Thyroid gland (tissue), 4 donors: ENCODE measurements at regions not wholly inside any gene's neighbourhood (a gene's known extent, or its start where the extent isn't known, plus 50 kb on each side); places are given as distances from the start of the nearest gene placed in this dataset.

Source experiments
- DNase-seq, 2 donors: peaks; one replicate each; pipeline ENCODE4 v3.0.0-alpha.2; 2019
- H3K27ac ChIP-seq, 3 donors: fragments of 200-600 bp; sonication (generic); 1 replicate in 2 of 3; 2 replicates in 1 of 3; pipeline ENCODE4 v1.5.1; 2016 to 2019; ENCODE audit warnings: mild to moderate bottlenecking in 1 of 3, moderate library complexity in 1 of 3
- H3K27me3 ChIP-seq: fragments of 200-600 bp; sonication (generic); one replicate; pipeline ENCODE4 v1.5.1; 2019
- H3K36me3 ChIP-seq, 2 donors: fragments of 200-600 bp; sonication (generic); one replicate each; pipeline ENCODE4 v1.5.1; 2016 to 2019
- H3K4me1 ChIP-seq, 2 donors: fragments of 200-600 bp; sonication (generic); one replicate each; pipeline ENCODE4 v1.5.1; 2017 to 2019
- H3K4me3 ChIP-seq, 3 donors: fragments of 200-600 bp; sonication (generic); replicated peaks in 1 of 3; 1 replicate in 2 of 3; 2 replicates in 1 of 3; pipeline ENCODE4 v1.5.1; 2016; ENCODE audit warnings: mild to moderate bottlenecking in 1 of 3
- H3K9me3 ChIP-seq: fragments of 200-600 bp; sonication (generic); one replicate; pipeline ENCODE4 v1.5.1; 2017
- CTCF ChIP-seq, 6 experiments: fragments of 200-600 bp in 3 of 6; fragments of 450-650 bp in 3 of 6; sonication (generic) in 3 of 6; IDR thresholded peaks; one replicate each; pipeline ENCODE4 v1.5.1; 2016 to 2019; ENCODE audit warnings: antibody characterized with exemption in 6 of 6, mild to moderate bottlenecking in 2 of 6, inconsistent platforms in 1 of 6, moderate library complexity in 1 of 6
- POLR2A ChIP-seq, 2 donors: fragments of 450-650 bp; IDR thresholded peaks; one replicate each; pipeline ENCODE4 v1.6.1; 2017; ENCODE audit warnings: antibody characterized with exemption in 2 of 2, mild to moderate bottlenecking in 2 of 2, moderate library complexity in 1 of 2
- WGBS, 2 donors: methylation state at CpG; one replicate each; pipeline ENCODE4 v1.1.5; 2017; 5-methylcytosine and 5-hydroxymethylcytosine counted together
- intact Hi-C: fragments of 100-400 bp; cut with DNase I; formaldehyde crosslinking; loops from one replicate; pipeline ENCODE4 v1.15.1; 2023

- TF ChIP-seq CTCF (IDR thresholded peaks at IDR 0.05) (no peak), POLR2A (IDR thresholded peaks at IDR 0.05) (no peak)
- no peaks in the 10 kb centered on the region for H3K36me3 ChIP-seq
- 88 to 96% methylated on average over 1 of the region's 1 CpG for WGBS, 2 donors
- H3K27ac ChIP-seq, result no peak overlapping the region
- H3K4me1 ChIP-seq, result peaks cover 10 to 20% of the 10 kb centered on the region in 2 donors
- H3K4me3 ChIP-seq, result no peak overlapping the region
- intact Hi-C loops, result no loop called here
- H3K9me3 ChIP-seq, result no peaks in the 10 kb centered on the region
- no peak for DNase-seq
- H3K27me3 ChIP-seq, result no peaks in the 10 kb centered on the region
Observed at GRCh38 chr3:102165367-102165766, 269.4 kb upstream of the ZPLD1 start.

DNA sequence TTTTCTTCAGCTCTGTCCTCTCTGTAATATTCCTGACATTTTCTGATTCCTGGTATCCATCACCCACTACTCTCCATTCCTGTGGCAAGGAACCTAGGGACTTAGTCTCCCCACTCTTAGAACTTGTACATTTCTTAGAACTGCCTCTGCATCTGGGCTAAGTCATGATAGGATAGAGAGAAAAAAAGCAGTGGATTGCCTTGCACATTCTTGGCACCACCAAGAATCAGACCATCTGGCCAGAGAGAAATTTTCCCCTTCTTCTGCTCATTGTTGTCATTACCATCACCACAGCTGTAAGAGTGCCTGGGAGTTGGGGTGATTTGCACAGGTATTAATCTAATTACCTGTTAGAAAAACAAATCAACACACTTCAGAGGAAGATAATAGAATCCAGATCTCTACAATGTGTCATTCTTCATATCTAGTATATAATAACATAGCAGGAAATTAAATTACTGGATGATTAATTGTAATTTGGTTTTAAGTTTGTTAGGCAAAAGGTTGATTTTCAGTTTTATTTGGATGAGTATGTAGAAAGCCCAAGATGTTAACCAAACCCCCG lies 264.8 kb upstream of the ZPLD1 start:
- no peaks in the 10 kb centered on the region for H3K36me3 ChIP-seq
- TF ChIP-seq POLR2A (IDR thresholded peaks at IDR 0.05), result no peak
- no peak for TF ChIP-seq CTCF (IDR thresholded peaks at IDR 0.05)
- H3K4me1 ChIP-seq, result no peaks in the 10 kb centered on the region
- intact Hi-C loops, result no loop called here
- H3K27me3 ChIP-seq, result no peaks in the 10 kb centered on the region
- no peak overlapping the region for H3K27ac ChIP-seq
- no peak overlapping the region for H3K4me3 ChIP-seq
- no peak for DNase-seq
- WGBS, 2 donors, result 90 to 94% methylated on average over 1 of the region's 1 CpG
- H3K9me3 ChIP-seq, result no peaks in the 10 kb centered on the region

- Histone ChIP-seq H3K27ac (no peak overlapping the region), H3K36me3 (no peaks in the 10 kb centered on the region), H3K4me1 (no peaks in the 10 kb centered on the region), H3K27me3 (no peaks in the 10 kb centered on the region), H3K9me3 (no peaks in the 10 kb centered on the region), H3K4me3 (no peak overlapping the region)
- intact Hi-C loops, result no loop called here
- DNase-seq, result no peak
- TF ChIP-seq POLR2A (IDR thresholded peaks at IDR 0.05), result no peak
- no peak for TF ChIP-seq CTCF (IDR thresholded peaks at IDR 0.05)
- 86 to 87% methylated on average over 2 of the region's 2 CpGs for WGBS, 2 donors
Observed at GRCh38 chr3:102170545-102170944, 264.3 kb upstream of the ZPLD1 start.

GRCh38 chr3:102174312-102174712 lies 260.5 kb upstream of the ZPLD1 start:
- intact Hi-C loops, result no loop called here
- TF ChIP-seq CTCF (IDR thresholded peaks at IDR 0.05) (no peak), POLR2A (IDR thresholded peaks at IDR 0.05) (no peak)
- 75 to 78% methylated on average over 3 of the region's 3 CpGs for WGBS, 2 donors
- H3K4me3 ChIP-seq, result no peak overlapping the region
- H3K4me1 ChIP-seq, result peaks cover 7 to 11% of the 10 kb centered on the region in 2 donors
- DNase-seq, result no peak
- H3K27ac ChIP-seq, result no peak overlapping the region
- no peaks in the 10 kb centered on the region for H3K9me3 ChIP-seq
- H3K27me3 ChIP-seq, result no peaks in the 10 kb centered on the region
- H3K36me3 ChIP-seq, result no peaks in the 10 kb centered on the region

GRCh38 chr3:102174832-102175374 lies 259.9 kb upstream of the ZPLD1 start:
- no peak for TF ChIP-seq CTCF (IDR thresholded peaks at IDR 0.05)
- no peak for TF ChIP-seq POLR2A (IDR thresholded peaks at IDR 0.05)
- Histone ChIP-seq H3K4me1 (peaks cover 11 to 17% of the 10 kb centered on the region in 2 donors), H3K36me3 (no peaks in the 10 kb centered on the region), H3K27ac (no peak overlapping the region), H3K27me3 (no peaks in the 10 kb centered on the region), H3K4me3 (no peak overlapping the region), H3K9me3 (no peaks in the 10 kb centered on the region)
- 77 to 86% methylated on average over 1 of the region's 1 CpG for WGBS, 2 donors
- intact Hi-C loops, result no loop called here
- DNase-seq, result no peak
